ENCODE measurements at regions not wholly inside any gene's neighbourhood (a gene's known extent, or its start where the extent isn't known, plus 50 kb on each side); places are given as distances from the start of the nearest gene placed in this dataset.

DNA sequence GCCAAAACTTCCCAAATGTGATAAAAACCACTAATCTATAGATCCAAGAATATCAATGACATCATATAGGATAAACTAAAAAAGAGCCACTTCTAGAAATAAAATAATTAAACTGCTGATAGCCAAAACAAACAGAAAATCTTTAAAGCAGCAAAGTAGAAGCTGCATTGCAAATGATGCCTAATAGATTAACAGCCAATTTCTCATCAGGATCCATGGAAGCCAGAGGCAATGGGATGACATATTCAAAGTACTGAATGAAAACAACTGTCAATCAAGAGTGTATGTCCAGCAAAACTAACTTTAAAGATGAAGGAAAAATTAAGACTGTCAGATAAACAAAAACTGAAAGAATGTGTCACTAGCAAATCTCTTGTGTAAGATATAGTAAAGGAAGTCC is 224.8 kb downstream of the PSAT1 start:
- Histone ChIP-seq H3K27me3 (no peaks in the 10 kb centered on the region), H3K4me1 (no peaks in the 10 kb centered on the region), H3K4me3 (no peak overlapping the region), H3K9me3 (peaks cover 0 to 11% of the 10 kb centered on the region in 2 donors), H3K27ac (no peak overlapping the region), H3K36me3 (no peaks in the 10 kb centered on the region)
- no peak for DNase-seq
- intact Hi-C loops (cut with DNase I; ENCODE audit: low total_unique reads): no loop called here
- TF ChIP-seq POLR2AphosphoS5 (IDR thresholded peaks at IDR 0.05): no peak
- TF ChIP-seq, protein P1, sequence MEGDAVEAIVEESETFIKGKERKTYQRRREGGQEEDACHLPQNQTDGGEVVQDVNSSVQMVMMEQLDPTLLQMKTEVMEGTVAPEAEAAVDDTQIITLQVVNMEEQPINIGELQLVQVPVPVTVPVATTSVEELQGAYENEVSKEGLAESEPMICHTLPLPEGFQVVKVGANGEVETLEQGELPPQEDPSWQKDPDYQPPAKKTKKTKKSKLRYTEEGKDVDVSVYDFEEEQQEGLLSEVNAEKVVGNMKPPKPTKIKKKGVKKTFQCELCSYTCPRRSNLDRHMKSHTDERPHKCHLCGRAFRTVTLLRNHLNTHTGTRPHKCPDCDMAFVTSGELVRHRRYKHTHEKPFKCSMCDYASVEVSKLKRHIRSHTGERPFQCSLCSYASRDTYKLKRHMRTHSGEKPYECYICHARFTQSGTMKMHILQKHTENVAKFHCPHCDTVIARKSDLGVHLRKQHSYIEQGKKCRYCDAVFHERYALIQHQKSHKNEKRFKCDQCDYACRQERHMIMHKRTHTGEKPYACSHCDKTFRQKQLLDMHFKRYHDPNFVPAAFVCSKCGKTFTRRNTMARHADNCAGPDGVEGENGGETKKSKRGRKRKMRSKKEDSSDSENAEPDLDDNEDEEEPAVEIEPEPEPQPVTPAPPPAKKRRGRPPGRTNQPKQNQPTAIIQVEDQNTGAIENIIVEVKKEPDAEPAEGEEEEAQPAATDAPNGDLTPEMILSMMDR (IDR thresholded peaks at IDR 0.05): no peak
- no peak for TF ChIP-seq EP300 (IDR thresholded peaks at IDR 0.05; ENCODE audit: low read depth)
- TF ChIP-seq POLR2A (IDR thresholded peaks at IDR 0.05): no peak
- in situ Hi-C loops (cut with MboI; ENCODE audit: low pct_ligation_motif_present in 1 of 4, low pct_unique_long_range_greater_than_20kb in 1 of 4, low sequenced_read_pairs in 3 of 4): no loop called here

DNA sequence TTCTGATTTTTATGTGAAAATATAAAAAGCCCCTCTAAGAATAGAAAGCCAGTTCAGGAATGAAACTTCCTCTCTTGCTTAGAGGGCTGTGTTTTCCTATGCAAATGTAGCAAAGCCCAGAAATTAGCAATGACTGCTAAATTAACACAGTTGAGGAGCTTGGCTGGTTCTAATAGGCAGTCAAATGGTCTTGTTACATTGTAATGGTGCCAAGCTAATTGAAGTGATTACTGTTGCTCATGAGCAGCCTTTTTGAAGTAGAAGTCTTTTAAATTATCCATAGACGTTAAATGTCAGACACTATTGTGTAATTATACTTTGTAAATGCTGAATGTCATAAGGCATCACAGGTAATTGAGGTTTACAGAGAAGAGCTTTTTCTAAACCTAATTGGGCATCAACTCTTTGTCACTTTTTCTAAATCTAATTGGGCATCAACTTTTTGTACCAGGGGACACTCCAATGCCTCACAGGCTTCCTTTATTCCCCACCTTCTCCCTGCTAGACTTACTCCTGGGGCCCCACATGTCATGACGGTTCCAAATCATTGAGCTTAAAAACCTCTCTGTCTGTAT is 229.1 kb downstream of the PSAT1 start:
- intact Hi-C loops (cut with DNase I; ENCODE audit: low total_unique reads) (no loop called here), in situ Hi-C loops (cut with MboI; ENCODE audit: low pct_ligation_motif_present in 1 of 4, low pct_unique_long_range_greater_than_20kb in 1 of 4, low sequenced_read_pairs in 3 of 4) (no loop called here)
- no peak for DNase-seq
- H3K27me3 ChIP-seq: no peaks in the 10 kb centered on the region
- H3K4me3 ChIP-seq: no peak overlapping the region
- H3K4me1 ChIP-seq: no peaks in the 10 kb centered on the region
- 64 to 75% methylated on average over 2 of the region's 2 CpGs for WGBS, 2 donors (ENCODE audit: low coverage in 1 of 2)
- no peak for TF ChIP-seq EP300 (IDR thresholded peaks at IDR 0.05; ENCODE audit: low read depth)
- TF ChIP-seq, protein P1 (IDR thresholded peaks at IDR 0.05): no peak
- TF ChIP-seq POLR2A (IDR thresholded peaks at IDR 0.05): no peak
- TF ChIP-seq POLR2AphosphoS5 (IDR thresholded peaks at IDR 0.05): no peak
- no peak overlapping the region for H3K27ac ChIP-seq
- H3K9me3 ChIP-seq: peaks cover 0 to 3% of the 10 kb centered on the region in 2 donors
- no peaks in the 10 kb centered on the region for H3K36me3 ChIP-seq

DNA sequence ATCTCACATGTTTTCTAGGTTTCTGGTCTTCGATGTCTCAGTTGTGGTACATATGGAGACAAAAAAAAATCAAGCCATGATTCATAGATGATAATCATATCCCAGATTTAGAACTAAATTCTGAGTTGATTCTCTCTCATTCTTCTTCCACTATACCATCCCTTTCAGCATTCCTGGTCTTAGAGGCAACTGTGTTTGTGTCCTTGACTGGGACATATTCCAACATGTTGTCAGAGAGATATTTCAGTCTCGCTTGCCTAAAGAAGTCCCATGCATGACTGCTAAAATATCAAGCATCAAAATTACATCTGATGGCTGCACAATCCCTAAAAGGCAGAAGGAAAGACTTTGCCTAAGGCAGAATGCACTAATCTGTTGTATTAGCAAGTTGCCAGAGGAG is 236.6 kb downstream of the PSAT1 start:
- Histone ChIP-seq H3K27ac (no peak overlapping the region), H3K9me3 (no peaks in the 10 kb centered on the region), H3K27me3 (no peaks in the 10 kb centered on the region), H3K4me3 (no peak overlapping the region), H3K36me3 (no peaks in the 10 kb centered on the region), H3K4me1 (no peaks in the 10 kb centered on the region)
- TF ChIP-seq POLR2A (IDR thresholded peaks at IDR 0.05) (no peak), POLR2AphosphoS5 (IDR thresholded peaks at IDR 0.05) (no peak), EP300 (IDR thresholded peaks at IDR 0.05; ENCODE audit: low read depth) (no peak)
- TF ChIP-seq, protein P1 (IDR thresholded peaks at IDR 0.05): no peak
- intact Hi-C loops (cut with DNase I; ENCODE audit: low total_unique reads) (no loop called here), in situ Hi-C loops (cut with MboI; ENCODE audit: low pct_ligation_motif_present in 1 of 4, low pct_unique_long_range_greater_than_20kb in 1 of 4, low sequenced_read_pairs in 3 of 4) (no loop called here)
- no peak for DNase-seq
- WGBS, 2 donors (ENCODE audit: low coverage in 1 of 2): 69 to 72% methylated on average over 2 of the region's 2 CpGs

DNA sequence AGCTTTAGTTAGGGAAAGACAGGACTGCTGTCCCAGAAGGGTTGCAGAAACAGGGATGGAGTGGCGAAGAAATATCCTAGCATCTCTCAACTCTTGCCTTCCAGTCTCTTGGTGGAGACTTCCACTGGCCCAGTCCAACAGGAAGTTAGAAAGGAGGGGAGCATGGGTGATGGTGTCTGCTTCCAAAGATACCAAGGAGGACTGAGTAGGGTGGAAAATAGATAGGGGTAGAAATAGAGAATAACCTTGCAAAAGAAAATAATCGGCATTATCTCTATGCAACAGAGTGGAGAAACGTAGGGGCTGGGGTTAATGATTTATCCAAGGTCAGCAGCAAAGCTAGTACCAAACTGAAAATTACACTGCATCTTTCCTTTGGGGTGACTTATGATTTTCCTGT is 242.3 kb downstream of the PSAT1 start:
- H3K9me3 ChIP-seq: no peaks in the 10 kb centered on the region
- in situ Hi-C loops (cut with MboI; ENCODE audit: low pct_ligation_motif_present in 1 of 4, low pct_unique_long_range_greater_than_20kb in 1 of 4, low sequenced_read_pairs in 3 of 4) (no loop called here), intact Hi-C loops (cut with DNase I; ENCODE audit: low total_unique reads) (no loop called here)
- H3K4me1 ChIP-seq: no peaks in the 10 kb centered on the region
- no peak overlapping the region for H3K27ac ChIP-seq
- no peaks in the 10 kb centered on the region for H3K36me3 ChIP-seq
- WGBS, 2 donors (ENCODE audit: low coverage in 1 of 2): 74 to 78% methylated on average over 3 of the region's 3 CpGs
- no peak for DNase-seq
- no peaks in the 10 kb centered on the region for H3K27me3 ChIP-seq
- no peak overlapping the region for H3K4me3 ChIP-seq
- TF ChIP-seq, protein P1 (IDR thresholded peaks at IDR 0.05): no peak
- TF ChIP-seq POLR2AphosphoS5 (IDR thresholded peaks at IDR 0.05) (no peak), EP300 (IDR thresholded peaks at IDR 0.05; ENCODE audit: low read depth) (no peak), POLR2A (IDR thresholded peaks at IDR 0.05) (no peak)

Measured in transverse colon (tissue), 4 donors.